Activated T-cell treated with anti-CD3 and anti-CD28 coated beads, Interleukin-2, amount 50 U/mL, for 4 hours (primary cell): ENCODE measurements at regions not wholly inside any gene's neighbourhood (a gene's known extent, or its start where the extent isn't known, plus 50 kb on each side); places are given as distances from the start of the nearest gene placed in this dataset.

Experiments
- ATAC-seq, 2 donors: fragments of 200-7000 bp; cut with Tn5 transposase; one replicate each; pipeline ENCODE4 v1.10.0; 2021
- DNase-seq: peaks from one replicate; pipeline ENCODE4 v3.0.0-alpha.2; 2020
- H3K27me3 Mint-ChIP-seq: one replicate; pipeline ENCODE4 v1.8.0; 2021; ENCODE audit warnings: low read depth, mixed read lengths
- H3K36me3 Mint-ChIP-seq: one replicate; pipeline ENCODE4 v1.8.0; 2022; ENCODE audit warnings: mixed read lengths; ENCODE audit not compliant: insufficient read depth
- H3K4me1 Mint-ChIP-seq: one replicate; pipeline ENCODE4 v1.8.0; 2021; ENCODE audit warnings: low read depth, mixed read lengths
- H3K4me3 Mint-ChIP-seq: one replicate; pipeline ENCODE4 v1.8.0; 2021; ENCODE audit warnings: mild to moderate bottlenecking, moderate library complexity, mixed read lengths
- H3K9me3 Mint-ChIP-seq: one replicate; pipeline ENCODE4 v1.8.0; 2021; ENCODE audit warnings: mixed read lengths

- no peak for DNase-seq
- H3K27me3 Mint-ChIP-seq: peaks cover 12% of the 10 kb centered on the region
- H3K4me3 Mint-ChIP-seq: no peak overlapping the region
- H3K36me3 Mint-ChIP-seq: no peaks in the 10 kb centered on the region
- no peaks in the 10 kb centered on the region for H3K4me1 Mint-ChIP-seq
- no peak for ATAC-seq
- H3K9me3 Mint-ChIP-seq: no peaks in the 10 kb centered on the region
Measured at GRCh38 chr1:99461499-99461898, 184.4 kb upstream of the PALMD start.

DNA sequence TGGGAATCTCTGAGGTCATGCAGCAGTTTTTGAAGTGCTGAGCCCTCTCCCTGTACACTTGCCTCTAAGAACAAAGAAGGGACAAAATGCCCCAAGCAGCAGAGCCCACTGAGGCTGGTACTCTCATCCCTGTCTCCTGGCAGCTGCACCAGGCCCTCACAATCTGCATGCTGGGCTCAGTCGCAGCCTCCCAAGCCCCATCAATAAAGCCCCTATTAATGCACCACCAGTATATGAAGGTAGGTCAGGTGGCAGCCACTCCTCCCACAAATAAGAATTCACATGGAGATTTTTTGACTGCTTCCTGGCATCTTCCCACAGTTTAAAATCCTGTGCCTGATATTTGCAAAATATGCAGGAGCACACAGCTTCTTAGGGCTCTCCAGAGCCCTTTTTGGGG is 181.2 kb upstream of the PALMD start:
- DNase-seq: no peak
- Mint-ChIP-seq H3K27me3 (peaks cover 8% of the 10 kb centered on the region), H3K36me3 (no peaks in the 10 kb centered on the region), H3K9me3 (no peaks in the 10 kb centered on the region), H3K4me3 (no peak overlapping the region), H3K4me1 (no peaks in the 10 kb centered on the region)
- ATAC-seq: no peak

DNA sequence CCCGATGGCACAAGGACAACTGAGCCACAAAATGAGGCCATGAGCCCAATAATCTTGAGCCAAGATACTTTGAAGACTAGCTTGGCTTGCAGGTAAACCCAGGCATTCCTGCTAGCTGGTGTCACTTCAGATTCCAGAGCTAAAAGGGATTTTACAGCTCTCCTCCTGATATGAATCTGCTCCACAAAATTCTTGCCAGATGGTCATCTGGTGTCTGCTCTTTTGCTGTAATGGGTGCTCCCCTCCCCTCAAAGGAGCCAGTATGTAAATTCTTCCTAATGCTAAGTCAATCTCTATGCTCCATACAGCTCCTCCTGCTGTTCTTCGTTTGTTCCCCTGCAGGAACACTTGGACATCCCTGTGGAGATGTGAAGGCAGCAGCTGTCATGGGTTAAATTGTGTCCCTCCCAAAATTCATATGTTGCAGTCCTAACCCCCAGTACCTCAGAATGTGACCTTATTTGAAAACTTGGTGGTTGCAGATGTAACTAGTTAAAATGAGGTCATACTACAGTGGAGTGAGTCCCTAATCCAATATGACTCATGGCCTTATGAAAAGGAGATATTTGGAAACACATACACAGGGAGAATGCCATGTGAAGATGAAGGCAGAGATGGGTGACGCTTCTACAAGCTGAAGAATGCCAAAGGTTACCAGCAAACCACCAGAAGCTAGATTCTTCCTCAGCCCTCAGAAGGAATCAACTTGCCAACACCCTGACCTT is 180.6 kb upstream of the PALMD start:
- H3K4me3 Mint-ChIP-seq: no peak overlapping the region
- H3K27me3 Mint-ChIP-seq: peaks cover 5% of the 10 kb centered on the region
- DNase-seq (no peak), ATAC-seq (no peak)
- no peaks in the 10 kb centered on the region for H3K9me3 Mint-ChIP-seq
- H3K4me1 Mint-ChIP-seq: no peaks in the 10 kb centered on the region
- no peaks in the 10 kb centered on the region for H3K36me3 Mint-ChIP-seq

- no peaks in the 10 kb centered on the region for H3K4me1 Mint-ChIP-seq
- H3K36me3 Mint-ChIP-seq: no peaks in the 10 kb centered on the region
- DNase-seq (no peak), ATAC-seq (no peak)
- no peaks in the 10 kb centered on the region for H3K27me3 Mint-ChIP-seq
- H3K9me3 Mint-ChIP-seq: no peaks in the 10 kb centered on the region
- H3K4me3 Mint-ChIP-seq: no peak overlapping the region
Measured at GRCh38 chr1:99467645-99468044, 178.3 kb upstream of the PALMD start.

GRCh38 chr1:99469550-99469971 is 176.4 kb upstream of the PALMD start:
- H3K9me3 Mint-ChIP-seq: no peaks in the 10 kb centered on the region
- ATAC-seq: no peak
- DNase-seq: no peak
- no peaks in the 10 kb centered on the region for H3K27me3 Mint-ChIP-seq
- H3K4me1 Mint-ChIP-seq: no peaks in the 10 kb centered on the region
- no peaks in the 10 kb centered on the region for H3K36me3 Mint-ChIP-seq
- no peak overlapping the region for H3K4me3 Mint-ChIP-seq

- Mint-ChIP-seq H3K27me3 (no peaks in the 10 kb centered on the region), H3K4me1 (no peaks in the 10 kb centered on the region), H3K36me3 (no peaks in the 10 kb centered on the region), H3K9me3 (no peaks in the 10 kb centered on the region), H3K4me3 (no peak overlapping the region)
- DNase-seq (no peak), ATAC-seq (no peak)
Measured at GRCh38 chr1:99472893-99473292, 173.0 kb upstream of the PALMD start.

- no peak overlapping the region for H3K4me3 Mint-ChIP-seq
- no peaks in the 10 kb centered on the region for H3K4me1 Mint-ChIP-seq
- DNase-seq (no peak), ATAC-seq (no peak)
- H3K36me3 Mint-ChIP-seq: no peaks in the 10 kb centered on the region
- no peaks in the 10 kb centered on the region for H3K9me3 Mint-ChIP-seq
- no peaks in the 10 kb centered on the region for H3K27me3 Mint-ChIP-seq
Measured at GRCh38 chr1:99474350-99474893, 171.5 kb upstream of the PALMD start.

GRCh38 chr1:99476058-99476457 is 169.9 kb upstream of the PALMD start:
- no peak for DNase-seq
- H3K4me3 Mint-ChIP-seq: no peak overlapping the region
- H3K4me1 Mint-ChIP-seq: no peaks in the 10 kb centered on the region
- no peak for ATAC-seq
- H3K9me3 Mint-ChIP-seq: no peaks in the 10 kb centered on the region
- no peaks in the 10 kb centered on the region for H3K27me3 Mint-ChIP-seq
- no peaks in the 10 kb centered on the region for H3K36me3 Mint-ChIP-seq

DNA sequence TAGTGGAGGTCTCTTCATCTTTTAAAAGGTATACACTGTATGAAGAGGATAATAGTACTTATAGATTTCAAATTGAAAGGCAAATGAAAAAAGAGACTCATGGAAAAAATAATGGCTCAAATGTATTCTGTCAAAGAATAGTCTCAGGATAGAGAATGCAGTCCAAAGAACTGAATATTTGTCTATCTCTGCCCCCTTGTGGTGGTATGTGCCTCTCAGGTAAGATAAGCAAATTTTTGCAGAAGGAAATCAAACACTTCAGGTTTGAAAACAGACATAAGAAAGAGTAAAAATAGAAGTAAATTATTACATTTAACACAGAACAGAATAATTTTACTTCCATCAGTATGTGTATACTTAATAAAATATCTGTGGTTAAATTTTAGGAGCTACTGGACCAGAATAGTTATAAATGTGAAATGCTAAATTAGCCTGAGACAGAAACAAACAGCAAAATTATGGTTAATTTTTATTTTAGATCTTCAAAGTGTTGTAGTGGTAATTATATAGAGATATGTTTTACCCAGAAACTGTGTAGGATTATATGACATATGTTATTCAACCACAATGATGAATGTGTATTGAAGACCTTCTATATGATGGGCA is 164.4 kb upstream of the PALMD start:
- H3K4me3 Mint-ChIP-seq: no peak overlapping the region
- H3K4me1 Mint-ChIP-seq: no peaks in the 10 kb centered on the region
- ATAC-seq: peak in 1 of 2 donors; percentile 43
- no peaks in the 10 kb centered on the region for H3K9me3 Mint-ChIP-seq
- H3K36me3 Mint-ChIP-seq: no peaks in the 10 kb centered on the region
- peak; percentile 15 for DNase-seq
- peaks cover 3% of the 10 kb centered on the region for H3K27me3 Mint-ChIP-seq

GRCh38 chr1:99482286-99482685 is 163.6 kb upstream of the PALMD start:
- Mint-ChIP-seq H3K4me3 (no peak overlapping the region), H3K4me1 (no peaks in the 10 kb centered on the region), H3K9me3 (no peaks in the 10 kb centered on the region), H3K36me3 (no peaks in the 10 kb centered on the region), H3K27me3 (peaks cover 3% of the 10 kb centered on the region)
- no peak for DNase-seq
- ATAC-seq: no peak

- no peaks in the 10 kb centered on the region for H3K4me1 Mint-ChIP-seq
- ATAC-seq: no peak
- peaks cover 3% of the 10 kb centered on the region for H3K27me3 Mint-ChIP-seq
- H3K36me3 Mint-ChIP-seq: no peaks in the 10 kb centered on the region
- no peak overlapping the region for H3K4me3 Mint-ChIP-seq
- no peak for DNase-seq
- no peaks in the 10 kb centered on the region for H3K9me3 Mint-ChIP-seq
Measured at GRCh38 chr1:99482750-99483149, 163.2 kb upstream of the PALMD start.

GRCh38 chr1:99490031-99490430 is 155.9 kb upstream of the PALMD start:
- H3K9me3 Mint-ChIP-seq: no peaks in the 10 kb centered on the region
- no peak for ATAC-seq
- H3K4me1 Mint-ChIP-seq: no peaks in the 10 kb centered on the region
- H3K27me3 Mint-ChIP-seq: peaks cover 9% of the 10 kb centered on the region
- H3K36me3 Mint-ChIP-seq: no peaks in the 10 kb centered on the region
- H3K4me3 Mint-ChIP-seq: no peak overlapping the region
- no peak for DNase-seq

- H3K27me3 Mint-ChIP-seq: peaks cover 3% of the 10 kb centered on the region
- no peak overlapping the region for H3K4me3 Mint-ChIP-seq
- no peak for ATAC-seq
- no peaks in the 10 kb centered on the region for H3K36me3 Mint-ChIP-seq
- H3K9me3 Mint-ChIP-seq: no peaks in the 10 kb centered on the region
- no peak for DNase-seq
- no peaks in the 10 kb centered on the region for H3K4me1 Mint-ChIP-seq
Measured at GRCh38 chr1:99496067-99496466, 149.8 kb upstream of the PALMD start.

DNA sequence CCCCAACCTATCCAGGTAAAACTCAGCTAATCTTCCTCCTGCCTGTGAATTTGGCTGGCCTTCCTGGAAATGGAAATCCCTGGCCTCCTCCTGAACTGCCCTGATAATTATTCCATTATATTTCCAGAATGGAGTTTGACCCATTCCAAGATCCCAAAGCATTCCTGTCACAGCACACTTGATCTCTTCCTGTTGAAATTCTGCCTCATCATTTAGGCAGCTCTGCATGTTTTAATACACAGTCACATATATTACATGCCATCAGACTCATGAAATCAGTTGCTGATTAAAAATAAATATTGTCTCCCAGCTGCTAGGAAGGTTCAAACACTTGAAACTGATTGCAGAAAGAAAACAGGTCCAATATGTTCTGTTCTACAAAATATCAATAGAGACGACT is 148.2 kb upstream of the PALMD start:
- DNase-seq: no peak
- no peaks in the 10 kb centered on the region for H3K27me3 Mint-ChIP-seq

GRCh38 chr1:99500541-99500940 is 145.4 kb upstream of the PALMD start:
- ATAC-seq: no peak
- no peaks in the 10 kb centered on the region for H3K36me3 Mint-ChIP-seq
- H3K27me3 Mint-ChIP-seq: no peaks in the 10 kb centered on the region
- no peaks in the 10 kb centered on the region for H3K9me3 Mint-ChIP-seq
- H3K4me1 Mint-ChIP-seq: no peaks in the 10 kb centered on the region
- DNase-seq: no peak
- H3K4me3 Mint-ChIP-seq: no peak overlapping the region

More for the DNA sequence above, 148.2 kb upstream of the PALMD start:
- Mint-ChIP-seq H3K36me3 (no peaks in the 10 kb centered on the region), H3K4me3 (no peak overlapping the region), H3K4me1 (no peaks in the 10 kb centered on the region), H3K9me3 (no peaks in the 10 kb centered on the region)
- no peak for ATAC-seq
